GM12892 (cell line): ENCODE measurements at regions not wholly inside any gene's neighbourhood (a gene's known extent, or its start where the extent isn't known, plus 50 kb on each side); places are given as distances from the start of the nearest gene placed in this dataset.
"Not testable (repeated sequence)": the region's sequence is repeated elsewhere in the genome, so short reads cannot be mapped to it uniquely, and the experiment has no call there.

ENCODE experiments used
- DNase-seq: peaks from one replicate; pipeline ENCODE4 v3.0.0; 2011; ENCODE audit not compliant: insufficient read length
- FAIRE-seq: peaks from 2 replicates; lab custom pipeline; 2011; peaks lifted over from hg19 to GRCh38; lab: Jason Lieb, UNC
- POLR2A ChIP-seq: IDR thresholded peaks from 2 replicates; pipeline ENCODE4 v1.6.1; 2011; ENCODE audit warnings: low read depth, low read length, control low read depth
- POLR2AphosphoS5 ChIP-seq: IDR thresholded peaks from 2 replicates; pipeline ENCODE4 v1.6.1; 2011; ENCODE audit warnings: low read depth, low read length, control low read depth
- TAF1 ChIP-seq: IDR thresholded peaks from 2 replicates; pipeline ENCODE4 v1.6.1; 2011; ENCODE audit warnings: low read depth, mild to moderate bottlenecking, control low read depth, low read length, borderline replicate concordance

- FAIRE-seq (no peak), DNase-seq (no peak)
Measured at GRCh38 chr22:27066856-27067255, 409.5 kb downstream of the MIAT start.

DNA sequence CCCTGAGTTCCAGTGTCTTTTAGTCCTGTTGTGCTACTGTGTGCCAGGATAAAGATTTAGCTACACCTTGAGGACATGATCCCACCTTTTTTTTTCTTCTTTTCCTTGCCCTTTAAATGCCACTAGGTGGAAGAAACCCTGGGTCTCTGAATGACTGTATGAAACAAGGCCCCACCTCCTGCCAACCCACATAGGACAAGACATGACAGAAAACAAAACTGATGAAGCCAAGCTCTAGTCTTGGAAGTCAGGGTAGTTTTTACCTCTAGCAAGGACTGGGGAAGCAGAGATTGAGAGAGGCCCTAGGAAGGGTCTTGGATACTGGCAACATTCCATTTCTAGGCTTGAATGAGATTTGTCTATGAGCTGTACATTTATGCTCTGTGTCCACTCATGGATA is 410.7 kb downstream of the MIAT start:
- TF ChIP-seq POLR2A (no peak), TAF1 (no peak), POLR2AphosphoS5 (no peak)
- FAIRE-seq (no peak), DNase-seq (no peak)

More at GRCh38 chr22:27066856-27067255, 409.5 kb downstream of the MIAT start:
- TF ChIP-seq POLR2A (no peak), POLR2AphosphoS5 (no peak), TAF1 (no peak)

- no peak for FAIRE-seq
- no peak for DNase-seq
- TF ChIP-seq TAF1 (no peak), POLR2AphosphoS5 (no peak), POLR2A (no peak)
Measured at GRCh38 chr22:27070594-27070993, 413.2 kb downstream of the MIAT start.

DNA sequence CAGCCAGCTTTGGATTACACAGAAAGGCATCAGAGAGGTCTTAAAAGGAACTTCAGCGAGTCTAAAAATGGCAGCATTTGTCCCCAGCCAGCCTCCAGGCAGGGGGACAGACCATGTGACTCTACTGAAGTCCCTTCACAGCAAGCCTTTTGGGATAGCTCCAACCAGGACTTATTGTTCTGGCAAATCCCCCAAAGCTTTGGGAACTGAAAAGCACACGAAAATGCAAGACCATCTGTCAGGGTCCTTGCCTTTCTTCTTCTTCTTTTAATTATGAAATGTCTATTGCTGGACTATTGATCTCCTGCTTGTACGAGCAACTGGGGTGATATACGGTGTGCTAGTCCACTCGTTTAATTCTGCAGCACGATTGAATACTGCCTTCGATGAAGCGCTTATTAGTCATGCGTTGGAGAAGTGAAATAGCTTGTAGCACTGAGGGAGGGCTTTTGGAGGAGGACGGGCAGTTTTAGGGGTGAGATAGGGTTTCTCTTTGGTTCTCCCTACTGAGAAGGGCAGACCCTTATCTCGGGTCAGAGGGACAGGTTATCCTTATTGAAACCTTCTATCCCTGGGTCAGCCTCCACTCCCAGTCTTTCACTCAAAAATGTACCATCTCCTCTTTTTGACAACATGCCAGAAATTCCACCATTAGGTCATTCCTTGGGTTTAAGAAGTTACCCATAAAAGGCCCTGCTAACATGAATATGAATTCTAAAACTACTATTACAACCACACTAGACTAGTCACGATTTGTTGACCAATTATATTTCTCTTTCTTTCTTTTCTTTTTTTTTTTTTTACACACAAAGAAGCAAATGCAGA is 416.4 kb downstream of the MIAT start:
- FAIRE-seq (no peak), DNase-seq (no peak)
- TF ChIP-seq POLR2AphosphoS5 (no peak), TAF1 (no peak), POLR2A (no peak)

DNA sequence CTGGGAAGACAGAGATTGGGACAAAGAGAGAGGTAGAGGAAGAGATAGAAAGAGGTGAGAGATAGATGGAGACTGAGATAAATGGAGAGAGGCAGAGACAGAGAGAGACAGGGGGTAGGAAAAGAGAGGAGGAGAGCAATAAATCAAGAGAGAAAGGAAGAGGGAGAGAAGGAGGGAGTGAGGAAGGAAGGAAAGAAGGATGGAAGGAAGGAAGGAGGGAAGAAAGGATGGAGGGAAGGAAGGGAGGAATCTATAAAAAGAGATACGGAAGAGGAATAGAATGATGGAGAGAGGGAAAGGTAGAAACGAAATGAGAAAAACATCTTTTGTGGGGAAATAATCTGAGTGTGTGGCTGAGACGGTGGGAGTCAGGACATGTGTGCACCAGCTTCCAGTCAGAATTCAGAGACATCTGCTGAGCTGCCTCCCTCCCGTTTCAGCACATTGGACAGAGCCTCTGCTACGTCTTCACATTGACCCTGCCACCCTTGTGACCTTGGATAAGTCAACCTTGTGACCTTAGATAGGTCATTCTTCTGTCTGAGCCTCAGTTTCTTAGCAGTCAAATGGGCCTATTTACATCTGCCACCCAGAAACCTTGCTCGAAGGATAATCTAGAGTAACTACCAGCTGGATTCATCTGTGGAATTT is 417.8 kb downstream of the MIAT start:
- no peak for TF ChIP-seq TAF1
- FAIRE-seq (no peak), DNase-seq (no peak)

DNA sequence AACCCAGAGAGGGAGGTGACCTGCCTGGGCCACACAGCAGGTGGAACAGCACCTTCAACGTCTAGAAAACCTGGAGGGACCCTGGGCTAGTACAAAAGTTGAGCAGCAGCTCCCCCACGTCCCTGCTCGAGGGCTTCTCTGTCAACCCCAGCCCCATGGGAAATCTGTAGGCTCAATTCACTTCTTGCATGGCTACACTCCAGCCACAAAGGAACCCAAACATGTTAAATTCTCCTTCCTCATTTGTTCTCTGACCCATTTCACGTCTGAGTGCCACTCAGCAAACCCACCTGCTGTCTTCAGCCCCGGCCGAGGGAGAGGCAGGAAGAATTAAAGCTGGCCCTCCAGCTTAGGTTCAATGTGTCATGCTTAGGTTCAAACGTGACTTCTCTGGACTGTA is 418.5 kb downstream of the MIAT start:
- no peak for FAIRE-seq
- TF ChIP-seq POLR2AphosphoS5 (no peak), POLR2A (no peak), TAF1 (no peak)
- DNase-seq: no peak

DNA sequence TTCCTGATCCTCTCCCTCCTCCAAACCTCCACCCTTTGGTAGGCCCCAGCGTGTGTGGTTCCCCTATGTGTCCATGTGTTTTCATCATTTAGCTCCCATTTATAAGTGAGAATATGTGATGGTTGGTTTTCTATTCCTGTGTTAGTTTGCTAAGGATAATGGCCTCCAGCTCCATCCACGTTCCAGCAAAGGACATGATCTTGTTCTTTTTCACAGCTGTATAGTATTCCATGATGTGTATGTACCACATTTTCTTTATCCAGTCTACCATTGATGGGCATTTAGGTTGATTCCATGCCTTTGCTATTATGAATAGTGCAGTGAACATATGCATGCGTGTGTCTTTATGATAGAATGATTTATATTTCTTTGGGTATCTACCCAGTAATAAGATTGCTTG is 420.7 kb downstream of the MIAT start:
- not testable (repeated sequence) for DNase-seq, FAIRE-seq

GRCh38 chr22:27080036-27080578 is 422.7 kb downstream of the MIAT start:
- TF ChIP-seq POLR2AphosphoS5 (no peak), POLR2A (no peak), TAF1 (no peak)
- FAIRE-seq (no peak), DNase-seq (no peak)

DNA sequence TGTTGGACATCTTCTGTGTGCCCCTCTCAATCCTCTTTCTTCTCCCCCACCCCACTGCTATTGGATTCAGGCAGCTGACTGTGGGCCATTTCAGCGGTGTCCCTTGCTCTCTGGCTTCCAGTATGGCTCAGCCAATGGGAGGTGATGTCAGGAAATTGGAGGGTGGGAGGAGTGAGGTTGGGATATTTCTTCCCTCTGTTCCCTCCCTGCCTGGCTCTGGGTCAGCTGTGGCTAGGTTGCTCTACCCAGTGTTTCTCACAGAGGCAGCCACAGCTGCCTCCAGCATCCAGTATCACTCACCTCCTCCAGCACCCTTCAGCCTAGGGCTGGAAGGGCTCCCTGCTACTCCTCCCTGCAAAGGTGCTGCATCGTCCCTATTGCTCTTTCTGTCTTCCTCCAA is 423.5 kb downstream of the MIAT start:
- no peak for TF ChIP-seq POLR2A
- no peak for TF ChIP-seq TAF1
- TF ChIP-seq POLR2AphosphoS5: no peak
- no peak for DNase-seq
- no peak for FAIRE-seq

DNA sequence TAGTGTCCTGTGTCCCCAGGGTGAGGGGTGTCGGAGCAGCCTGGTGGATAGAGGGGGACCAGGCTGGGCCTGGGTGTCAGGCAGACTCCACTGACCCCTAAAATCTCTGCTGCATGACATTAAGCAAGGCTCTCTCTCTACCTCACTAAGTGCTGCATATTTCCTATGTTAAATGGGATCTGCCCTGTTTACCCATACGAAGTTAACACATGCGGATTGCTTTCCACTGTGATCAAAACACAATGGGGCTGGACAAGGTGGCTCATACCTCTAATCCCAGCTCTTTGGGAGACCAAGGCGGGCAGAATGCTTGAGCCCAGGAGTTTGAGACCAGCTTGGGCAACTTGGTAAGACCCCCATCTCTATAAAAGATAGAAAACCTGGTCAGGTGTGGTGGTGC is 426.2 kb downstream of the MIAT start:
- DNase-seq (no peak), FAIRE-seq (no peak)
- TF ChIP-seq POLR2A (no peak), TAF1 (no peak), POLR2AphosphoS5 (no peak)

DNA sequence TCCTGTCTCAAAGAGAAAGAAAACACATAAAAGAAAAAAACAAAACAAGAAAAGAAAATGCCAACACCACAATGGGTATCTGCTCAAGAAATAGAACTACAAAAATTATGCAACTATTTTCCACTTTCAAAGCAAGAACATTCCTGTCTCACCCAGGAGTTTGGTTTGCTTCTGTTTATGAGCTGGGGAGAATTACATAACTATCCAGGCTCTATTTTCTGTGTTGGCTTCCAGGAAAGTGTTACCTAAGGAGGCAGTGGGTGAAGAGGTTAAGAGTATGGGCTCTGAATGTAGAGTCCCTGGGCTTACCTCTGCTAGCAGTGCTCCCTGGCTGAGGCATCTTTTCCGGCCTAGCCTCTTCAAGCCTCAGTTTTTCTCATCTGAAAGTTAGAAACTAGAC is 426.7 kb downstream of the MIAT start:
- FAIRE-seq: no peak
- TF ChIP-seq POLR2A (no peak), POLR2AphosphoS5 (no peak), TAF1 (no peak)
- DNase-seq: no peak

DNA sequence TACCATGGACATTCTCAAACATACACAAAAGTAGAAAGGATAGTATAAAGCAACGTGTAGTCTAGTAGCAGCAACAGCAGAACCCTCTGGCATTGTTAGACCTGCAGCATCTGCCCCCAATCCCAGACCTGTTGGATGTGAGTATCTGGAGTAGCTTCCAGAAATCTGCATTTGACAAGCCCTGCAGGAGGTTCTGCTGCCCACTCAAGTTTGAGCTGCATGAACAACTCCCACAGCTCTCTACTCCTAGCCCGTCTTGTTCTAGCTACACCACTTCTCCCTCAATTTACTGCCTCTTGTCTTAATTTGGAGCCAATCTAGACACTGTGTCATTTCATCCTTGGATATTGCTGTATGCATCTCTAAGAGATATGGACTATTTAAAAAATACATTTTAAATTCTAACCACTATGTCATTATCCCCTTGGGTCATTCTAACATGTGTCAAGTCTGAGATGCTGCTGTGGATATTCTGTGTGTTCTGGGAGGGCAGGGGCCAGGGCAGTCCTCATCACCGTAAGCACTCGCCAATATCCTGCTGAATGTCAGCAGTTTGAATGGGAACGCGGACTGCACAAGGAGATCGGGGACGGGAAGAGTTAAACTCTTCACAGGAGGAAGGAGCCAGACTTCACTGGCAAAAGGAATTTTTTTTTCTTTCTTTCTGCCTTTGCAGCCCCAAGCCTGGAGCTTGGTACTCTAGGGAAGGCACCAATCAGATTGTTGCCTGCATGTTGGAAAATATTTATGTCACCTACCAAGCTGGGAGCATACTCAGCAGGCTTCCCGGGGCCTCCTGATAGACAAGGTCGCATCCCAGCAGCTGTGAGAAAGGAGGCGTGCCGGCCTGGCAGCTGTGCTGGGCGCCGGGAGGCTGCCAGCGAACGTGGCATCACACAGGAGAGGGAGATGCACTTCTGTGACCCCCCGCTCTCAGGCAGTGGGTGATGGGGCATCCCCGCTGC is 429.0 kb downstream of the MIAT start:
- no peak for TF ChIP-seq TAF1
- TF ChIP-seq POLR2A: no peak
- no peak for TF ChIP-seq POLR2AphosphoS5
- FAIRE-seq (no peak), DNase-seq (no peak)
